ENCODE measurements at regions not wholly inside any gene's neighbourhood (a gene's known extent, or its start where the extent isn't known, plus 50 kb on each side); places are given as distances from the start of the nearest gene placed in this dataset.

GRCh38 chr16:16905850-16906249, 526.9 kb downstream of the NPIPA7 start:
- TF ChIP-seq ZNF274 (IDR thresholded peaks at IDR 0.05; ENCODE audit: low read depth, low read length) (no peak), YY1 (IDR thresholded peaks at IDR 0.05; ENCODE audit: insufficient read depth, insufficient read length) (no peak), SUZ12 (IDR thresholded peaks at IDR 0.05; ENCODE audit: extremely low read depth, insufficient read depth, insufficient read length) (no peak)
